CD4-positive, CD25-positive, alpha-beta regulatory T cell (primary cell): ENCODE measurements at regions not wholly inside any gene's neighbourhood (a gene's known extent, or its start where the extent isn't known, plus 50 kb on each side); places are given as distances from the start of the nearest gene placed in this dataset.

Source experiments
- ATAC-seq, 2 donors: fragments of 150-1000 bp; cut with Tn5 transposase; one replicate each; pipeline ENCODE4 v1.10.0; 2021; ENCODE audit warnings: low read depth in 2 of 2, moderate number of reproducible peaks in 2 of 2, moderate library complexity in 1 of 2
- DNase-seq, 3 donors: peaks; one replicate each; pipeline versions ENCODE4 v3.0.0 to v3.0.0-alpha.2; 2012 to 2022; ENCODE audit warnings: mixed read lengths in 1 of 3
- H3K27ac ChIP-seq: one replicate; pipeline ENCODE4 v1.7.0; 2013; ENCODE audit warnings: mild to moderate bottlenecking, low read length; ENCODE audit not compliant: insufficient read depth, poor library complexity, severe bottlenecking
- H3K27me3 ChIP-seq: one replicate; pipeline ENCODE4 v1.7.0; 2013; ENCODE audit warnings: low read length; ENCODE audit not compliant: control insufficient read depth, insufficient read depth
- H3K36me3 ChIP-seq: one replicate; pipeline ENCODE4 v1.7.0; 2013; ENCODE audit warnings: mild to moderate bottlenecking, low read length, moderate library complexity; ENCODE audit not compliant: control insufficient read depth, insufficient read depth
- H3K4me1 ChIP-seq: 2 replicates; pipeline ENCODE4 v1.7.0; 2013; ENCODE audit warnings: mild to moderate bottlenecking, low read length; ENCODE audit not compliant: insufficient read depth, control insufficient read depth, poor library complexity, severe bottlenecking
- H3K4me3 ChIP-seq: one replicate; pipeline ENCODE4 v1.7.0; 2013; ENCODE audit warnings: low read depth, mild to moderate bottlenecking, low read length, moderate library complexity
- H3K9me3 ChIP-seq, 2 experiments: 1 replicate in 1 of 2; 2 replicates in 1 of 2; pipeline ENCODE4 v1.7.0; 2013; ENCODE audit warnings: low read length in 2 of 2, mild to moderate bottlenecking in 1 of 2, moderate library complexity in 1 of 2; ENCODE audit not compliant: control insufficient read depth in 2 of 2
- H3K27ac Mint-ChIP-seq, 3 donors: one replicate each; pipeline ENCODE4 v1.8.0; 2020 to 2022; ENCODE audit warnings: mild to moderate bottlenecking in 3 of 3, mixed read lengths in 3 of 3, moderate library complexity in 2 of 3
- H3K27me3 Mint-ChIP-seq: one replicate; pipeline ENCODE4 v1.8.0; 2022; ENCODE audit warnings: mild to moderate bottlenecking, mixed read lengths
- H3K36me3 Mint-ChIP-seq: one replicate; pipeline ENCODE4 v1.8.0; 2020; ENCODE audit warnings: mixed read lengths
- H3K4me1 Mint-ChIP-seq, 4 donors: one replicate each; pipeline ENCODE4 v1.8.0; 2020 to 2022; ENCODE audit warnings: mixed read lengths in 4 of 4, mild to moderate bottlenecking in 1 of 4
- H3K4me3 Mint-ChIP-seq, 4 donors: one replicate each; pipeline ENCODE4 v1.8.0; 2020 to 2022; ENCODE audit warnings: mild to moderate bottlenecking in 4 of 4, mixed read lengths in 4 of 4, moderate library complexity in 3 of 4
- H3K9me3 Mint-ChIP-seq, 7 donors: one replicate each; pipeline ENCODE4 v1.8.0; 2020 to 2022; ENCODE audit warnings: mixed read lengths in 7 of 7, mild to moderate bottlenecking in 3 of 7, moderate library complexity in 2 of 7

GRCh38 chr16:73608911-73609310 is 561.0 kb upstream of the ZFHX3 start:
- Mint-ChIP-seq H3K9me3 (peaks cover 0 to 5% (median 0%) of the 10 kb centered on the region in 7 donors), H3K36me3 (no peaks in the 10 kb centered on the region), H3K4me1 (no peaks in the 10 kb centered on the region), H3K27me3 (no peaks in the 10 kb centered on the region), H3K27ac (no peak overlapping the region), H3K4me3 (no peak overlapping the region)
- no peaks in the 10 kb centered on the region for H3K4me1 ChIP-seq
- H3K4me3 ChIP-seq: no peak overlapping the region
- peaks cover under 1% of the 10 kb centered on the region for H3K27me3 ChIP-seq
- H3K9me3 ChIP-seq: no peaks in the 10 kb centered on the region
- ATAC-seq: no peak
- H3K36me3 ChIP-seq: no peaks in the 10 kb centered on the region
- no peak for DNase-seq
- no peak overlapping the region for H3K27ac ChIP-seq

GRCh38 chr16:73605309-73605708 is 557.4 kb upstream of the ZFHX3 start:
- Histone ChIP-seq H3K9me3 (no peaks in the 10 kb centered on the region), H3K36me3 (no peaks in the 10 kb centered on the region), H3K27ac (no peak overlapping the region), H3K4me3 (no peak overlapping the region), H3K27me3 (no peaks in the 10 kb centered on the region), H3K4me1 (no peaks in the 10 kb centered on the region)
- no peaks in the 10 kb centered on the region for H3K36me3 Mint-ChIP-seq
- H3K27ac Mint-ChIP-seq: no peak overlapping the region
- H3K4me3 Mint-ChIP-seq: no peak overlapping the region
- DNase-seq (no peak), ATAC-seq (no peak)
- H3K27me3 Mint-ChIP-seq: no peaks in the 10 kb centered on the region
- H3K9me3 Mint-ChIP-seq: peaks cover 0 to 5% (median 3%) of the 10 kb centered on the region in 7 donors
- H3K4me1 Mint-ChIP-seq: no peaks in the 10 kb centered on the region

- H3K9me3 Mint-ChIP-seq: peaks cover 0 to 6% (median 1%) of the 10 kb centered on the region in 7 donors
Measured at GRCh38 chr16:73601911-73602310, 554.0 kb upstream of the ZFHX3 start.

GRCh38 chr16:73599870-73600269 is 551.9 kb upstream of the ZFHX3 start:
- no peaks in the 10 kb centered on the region for H3K9me3 ChIP-seq
- Mint-ChIP-seq H3K4me3 (no peak overlapping the region), H3K27me3 (no peaks in the 10 kb centered on the region), H3K9me3 (peaks cover 0 to 3% (median 1%) of the 10 kb centered on the region in 7 donors), H3K27ac (no peak overlapping the region), H3K36me3 (no peaks in the 10 kb centered on the region), H3K4me1 (no peaks in the 10 kb centered on the region)
- ATAC-seq: no peak
- no peaks in the 10 kb centered on the region for H3K4me1 ChIP-seq
- no peak for DNase-seq
- H3K27me3 ChIP-seq: no peaks in the 10 kb centered on the region
- H3K36me3 ChIP-seq: no peaks in the 10 kb centered on the region
- H3K4me3 ChIP-seq: no peak overlapping the region
- H3K27ac ChIP-seq: no peak overlapping the region

More at GRCh38 chr16:73601911-73602310, 554.0 kb upstream of the ZFHX3 start:
- no peaks in the 10 kb centered on the region for H3K27me3 ChIP-seq
- ATAC-seq (no peak), DNase-seq (no peak)
- H3K4me1 ChIP-seq: no peaks in the 10 kb centered on the region
- H3K27ac Mint-ChIP-seq: no peak overlapping the region
- no peak overlapping the region for H3K27ac ChIP-seq
- H3K36me3 ChIP-seq: no peaks in the 10 kb centered on the region
- H3K27me3 Mint-ChIP-seq: no peaks in the 10 kb centered on the region
- no peak overlapping the region for H3K4me3 Mint-ChIP-seq
- no peaks in the 10 kb centered on the region for H3K4me1 Mint-ChIP-seq
- H3K36me3 Mint-ChIP-seq: no peaks in the 10 kb centered on the region
- no peaks in the 10 kb centered on the region for H3K9me3 ChIP-seq
- no peak overlapping the region for H3K4me3 ChIP-seq

GRCh38 chr16:73599351-73599750 is 551.4 kb upstream of the ZFHX3 start:
- ATAC-seq (no peak), DNase-seq (no peak)
- Mint-ChIP-seq H3K4me1 (no peaks in the 10 kb centered on the region), H3K36me3 (no peaks in the 10 kb centered on the region), H3K9me3 (peaks cover 0 to 3% (median 1%) of the 10 kb centered on the region in 7 donors), H3K27me3 (no peaks in the 10 kb centered on the region), H3K4me3 (no peak overlapping the region), H3K27ac (no peak overlapping the region)
- Histone ChIP-seq H3K4me3 (no peak overlapping the region), H3K4me1 (no peaks in the 10 kb centered on the region), H3K9me3 (no peaks in the 10 kb centered on the region), H3K36me3 (no peaks in the 10 kb centered on the region), H3K27me3 (no peaks in the 10 kb centered on the region), H3K27ac (no peak overlapping the region)

- H3K36me3 ChIP-seq: no peaks in the 10 kb centered on the region
Measured at GRCh38 chr16:73584157-73584556, 536.2 kb upstream of the ZFHX3 start.

GRCh38 chr16:73572135-73572828 is 524.4 kb upstream of the ZFHX3 start:
- DNase-seq: no peak
- H3K27me3 ChIP-seq: no peaks in the 10 kb centered on the region
- Mint-ChIP-seq H3K27ac (no peak overlapping the region), H3K36me3 (no peaks in the 10 kb centered on the region), H3K27me3 (no peaks in the 10 kb centered on the region), H3K9me3 (peaks cover 0 to 4% (median 0%) of the 10 kb centered on the region in 7 donors), H3K4me1 (no peaks in the 10 kb centered on the region), H3K4me3 (no peak overlapping the region)
- ATAC-seq: no peak
- no peaks in the 10 kb centered on the region for H3K9me3 ChIP-seq
- H3K27ac ChIP-seq: no peak overlapping the region
- H3K36me3 ChIP-seq: no peaks in the 10 kb centered on the region
- H3K4me1 ChIP-seq: no peaks in the 10 kb centered on the region
- H3K4me3 ChIP-seq: no peak overlapping the region

More at GRCh38 chr16:73584157-73584556, 536.2 kb upstream of the ZFHX3 start:
- Histone ChIP-seq H3K27ac (no peak overlapping the region), H3K27me3 (no peaks in the 10 kb centered on the region), H3K4me3 (no peak overlapping the region), H3K9me3 (no peaks in the 10 kb centered on the region), H3K4me1 (no peaks in the 10 kb centered on the region)
- Mint-ChIP-seq H3K9me3 (peaks cover 0 to 11% (median 4%) of the 10 kb centered on the region in 7 donors), H3K36me3 (no peaks in the 10 kb centered on the region), H3K27ac (no peak overlapping the region), H3K27me3 (no peaks in the 10 kb centered on the region), H3K4me3 (no peak overlapping the region), H3K4me1 (no peaks in the 10 kb centered on the region)
- no peak for ATAC-seq
- no peak for DNase-seq

GRCh38 chr16:73569266-73569980 is 521.5 kb upstream of the ZFHX3 start:
- H3K9me3 Mint-ChIP-seq: peaks cover 0 to 3% (median under 1%) of the 10 kb centered on the region in 7 donors
- H3K36me3 Mint-ChIP-seq: no peaks in the 10 kb centered on the region
- H3K27ac Mint-ChIP-seq: no peak overlapping the region
- H3K4me1 Mint-ChIP-seq: no peaks in the 10 kb centered on the region
- H3K27ac ChIP-seq: no peak overlapping the region
- ATAC-seq: no peak
- H3K9me3 ChIP-seq: no peaks in the 10 kb centered on the region
- no peak overlapping the region for H3K4me3 ChIP-seq
- H3K36me3 ChIP-seq: no peaks in the 10 kb centered on the region
- no peaks in the 10 kb centered on the region for H3K4me1 ChIP-seq
- H3K27me3 ChIP-seq: no peaks in the 10 kb centered on the region
- no peak overlapping the region for H3K4me3 Mint-ChIP-seq
- no peak for DNase-seq
- H3K27me3 Mint-ChIP-seq: no peaks in the 10 kb centered on the region
